ENCODE measurements at regions not wholly inside any gene's neighbourhood (a gene's known extent, or its start where the extent isn't known, plus 50 kb on each side); places are given as distances from the start of the nearest gene placed in this dataset.
"Not testable (repeated sequence)": the region's sequence is repeated elsewhere in the genome, so short reads cannot be mapped to it uniquely, and the experiment has no call there.

DNA sequence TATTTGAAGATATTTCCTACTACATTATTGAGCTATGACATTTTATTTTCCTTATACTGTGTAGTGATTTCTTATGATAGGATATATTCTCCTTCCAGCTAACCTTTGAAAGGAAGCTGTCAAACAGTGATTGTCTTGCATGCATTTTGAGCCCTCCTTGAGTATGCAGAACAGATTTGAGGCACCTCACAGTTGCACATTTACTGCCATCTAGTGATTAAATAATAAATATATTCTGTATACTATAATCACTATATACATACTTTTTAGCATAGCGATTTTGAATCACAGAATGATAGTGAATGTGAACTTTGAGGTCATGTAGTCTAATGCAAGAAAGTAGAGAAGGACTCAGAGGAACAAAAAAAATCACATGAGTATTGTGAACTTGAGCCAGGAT, 268.4 kb upstream of the CDH19 start:
- H3K27ac ChIP-seq: no peak overlapping the region
- in situ Hi-C loops (cut with MboI; ENCODE audit: low sequenced_read_pairs in 4 of 4) (no loop called here), intact Hi-C loops (cut with DNase I; ENCODE audit: low total_unique reads) (no loop called here)
- TF ChIP-seq POLR2A (IDR thresholded peaks at IDR 0.05): no peak
- no peaks in the 10 kb centered on the region for H3K27me3 ChIP-seq
- no peak overlapping the region for H3K4me3 ChIP-seq
- no peaks in the 10 kb centered on the region for H3K4me1 ChIP-seq
- ATAC-seq: no peak
- DNase-seq: no peak
- H3K9me3 ChIP-seq: no peaks in the 10 kb centered on the region
- H3K36me3 ChIP-seq: no peaks in the 10 kb centered on the region

DNA sequence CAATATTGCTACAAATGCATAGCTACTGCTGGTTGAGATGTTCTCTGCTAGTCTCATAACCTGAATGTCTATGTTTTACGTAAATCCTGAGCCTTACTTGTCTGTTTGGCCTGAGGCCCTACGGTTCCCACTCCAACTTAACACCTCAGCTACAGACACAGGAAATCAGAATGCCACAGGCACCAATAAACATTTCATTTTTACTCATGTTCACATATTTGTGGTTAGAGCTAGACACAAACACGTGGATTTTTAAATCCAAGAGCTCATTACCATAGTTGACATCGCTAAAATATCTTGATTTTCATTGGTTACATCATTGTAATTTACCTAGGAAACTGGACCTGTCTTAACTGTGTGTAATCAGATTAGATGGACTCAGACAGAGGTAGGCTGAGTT, 263.8 kb upstream of the CDH19 start:
- H3K4me1 ChIP-seq: no peaks in the 10 kb centered on the region
- intact Hi-C loops (cut with DNase I; ENCODE audit: low total_unique reads): no loop called here
- no peak overlapping the region for H3K27ac ChIP-seq
- TF ChIP-seq, protein P1, sequence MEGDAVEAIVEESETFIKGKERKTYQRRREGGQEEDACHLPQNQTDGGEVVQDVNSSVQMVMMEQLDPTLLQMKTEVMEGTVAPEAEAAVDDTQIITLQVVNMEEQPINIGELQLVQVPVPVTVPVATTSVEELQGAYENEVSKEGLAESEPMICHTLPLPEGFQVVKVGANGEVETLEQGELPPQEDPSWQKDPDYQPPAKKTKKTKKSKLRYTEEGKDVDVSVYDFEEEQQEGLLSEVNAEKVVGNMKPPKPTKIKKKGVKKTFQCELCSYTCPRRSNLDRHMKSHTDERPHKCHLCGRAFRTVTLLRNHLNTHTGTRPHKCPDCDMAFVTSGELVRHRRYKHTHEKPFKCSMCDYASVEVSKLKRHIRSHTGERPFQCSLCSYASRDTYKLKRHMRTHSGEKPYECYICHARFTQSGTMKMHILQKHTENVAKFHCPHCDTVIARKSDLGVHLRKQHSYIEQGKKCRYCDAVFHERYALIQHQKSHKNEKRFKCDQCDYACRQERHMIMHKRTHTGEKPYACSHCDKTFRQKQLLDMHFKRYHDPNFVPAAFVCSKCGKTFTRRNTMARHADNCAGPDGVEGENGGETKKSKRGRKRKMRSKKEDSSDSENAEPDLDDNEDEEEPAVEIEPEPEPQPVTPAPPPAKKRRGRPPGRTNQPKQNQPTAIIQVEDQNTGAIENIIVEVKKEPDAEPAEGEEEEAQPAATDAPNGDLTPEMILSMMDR (IDR thresholded peaks at IDR 0.05 in 4 of 5, conservative IDR thresholded peaks at IDR 0.05 in 1 of 5): no peak
- ATAC-seq (no peak), DNase-seq (no peak)
- H3K9me3 ChIP-seq: no peaks in the 10 kb centered on the region
- in situ Hi-C loops (cut with MboI; ENCODE audit: low sequenced_read_pairs in 4 of 4): no loop called here
- no peaks in the 10 kb centered on the region for H3K36me3 ChIP-seq
- H3K4me3 ChIP-seq: no peak overlapping the region
- H3K27me3 ChIP-seq: no peaks in the 10 kb centered on the region

DNA sequence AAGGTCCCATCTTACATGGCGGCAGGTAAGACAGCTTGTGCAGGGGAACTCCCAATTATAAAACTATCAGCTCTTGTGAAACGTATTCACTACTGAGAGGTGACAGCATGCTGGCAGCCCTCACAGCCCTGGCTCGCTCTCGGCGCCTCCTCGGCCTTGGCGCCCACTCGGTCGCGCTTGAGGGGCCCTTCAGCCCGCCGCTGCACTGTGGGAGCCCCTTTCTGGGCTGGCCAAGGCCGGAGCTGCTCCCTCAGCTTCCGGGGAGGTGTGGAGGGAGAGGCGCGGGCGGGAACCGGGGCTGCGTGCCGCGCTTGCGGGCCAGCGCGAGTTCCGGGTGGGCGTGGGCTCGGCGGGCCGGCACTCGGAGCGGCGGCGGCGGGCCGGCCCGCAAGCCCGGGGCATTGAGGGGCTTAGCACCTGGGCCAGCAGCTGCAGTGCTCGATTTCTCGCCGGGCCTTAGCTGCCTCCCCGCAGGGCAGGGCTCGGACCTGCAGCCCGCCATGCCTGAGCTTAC, 262.6 kb upstream of the CDH19 start:
- H3K27me3 ChIP-seq; H3K36me3 ChIP-seq; in situ Hi-C loops (cut with MboI; ENCODE audit: low sequenced_read_pairs in 4 of 4); H3K4me1 ChIP-seq; ATAC-seq; H3K27ac ChIP-seq; intact Hi-C loops (cut with DNase I; ENCODE audit: low total_unique reads); H3K9me3 ChIP-seq; DNase-seq; H3K4me3 ChIP-seq: not testable (repeated sequence)

DNA sequence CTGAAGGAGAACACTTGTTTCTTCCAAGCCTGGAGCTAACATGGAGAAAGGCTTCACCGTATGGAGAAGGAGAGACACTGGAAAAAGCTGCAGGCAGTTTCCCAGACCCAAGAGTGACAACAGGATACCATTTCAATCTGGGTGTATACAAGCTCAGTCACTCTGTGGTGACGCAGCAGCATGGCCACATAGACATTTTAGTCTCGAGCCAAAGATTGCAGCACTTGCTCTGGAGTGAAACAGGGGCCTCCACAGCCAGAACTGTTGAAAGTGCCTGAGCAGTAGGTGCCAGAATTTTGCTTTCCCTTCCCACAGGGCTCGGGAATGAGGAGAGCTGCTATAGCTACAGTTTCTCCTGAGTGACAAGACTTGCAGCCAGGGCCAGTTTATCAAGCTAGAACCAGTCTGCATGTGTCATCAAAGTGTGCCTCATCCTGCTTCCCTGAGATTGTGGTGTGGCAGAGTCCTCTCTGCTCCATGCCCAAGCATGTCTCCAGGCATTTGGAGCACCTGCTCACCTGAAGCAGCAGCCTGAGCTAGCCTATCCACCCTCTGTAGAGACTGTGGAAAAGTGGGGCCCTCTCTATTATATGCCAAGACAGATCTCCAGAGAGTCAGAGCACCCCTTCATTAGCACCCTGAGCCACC, 234.6 kb upstream of the CDH19 start:
- in situ Hi-C loops (cut with MboI; ENCODE audit: low sequenced_read_pairs in 4 of 4) (no loop called here), intact Hi-C loops (cut with DNase I; ENCODE audit: low total_unique reads) (no loop called here)
- Histone ChIP-seq H3K27ac (no peak overlapping the region), H3K9me3 (no peaks in the 10 kb centered on the region), H3K4me1 (no peaks in the 10 kb centered on the region), H3K36me3 (no peaks in the 10 kb centered on the region), H3K27me3 (no peaks in the 10 kb centered on the region), H3K4me3 (no peak overlapping the region)
- DNase-seq: no peak
- no peak for ATAC-seq
- TF ChIP-seq, protein P1 (IDR thresholded peaks at IDR 0.05 in 4 of 5, conservative IDR thresholded peaks at IDR 0.05 in 1 of 5): no peak
- TF ChIP-seq POLR2A (IDR thresholded peaks at IDR 0.05): no peak

DNA sequence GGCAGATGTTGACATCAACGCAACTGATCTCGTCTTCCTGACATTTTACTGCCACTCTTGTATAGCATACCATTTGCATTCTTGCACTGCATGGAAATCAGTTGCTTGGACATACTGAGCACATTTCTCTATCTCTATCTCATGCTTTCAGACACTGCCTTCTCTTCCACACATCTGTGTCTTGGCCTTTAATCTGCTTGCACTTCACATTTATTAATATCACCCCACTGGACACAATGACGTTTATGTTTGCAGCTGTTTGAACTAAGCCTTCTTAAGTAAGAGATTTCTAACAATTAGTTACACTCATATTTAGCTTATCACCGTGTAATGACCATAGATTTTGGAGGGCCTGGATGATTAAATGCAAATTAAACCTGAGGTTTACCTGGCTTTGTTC, 229.8 kb upstream of the CDH19 start:
- intact Hi-C loops (cut with DNase I; ENCODE audit: low total_unique reads) (no loop called here), in situ Hi-C loops (cut with MboI; ENCODE audit: low sequenced_read_pairs in 4 of 4) (no loop called here)
- Histone ChIP-seq H3K27ac (no peak overlapping the region), H3K4me3 (no peak overlapping the region), H3K27me3 (no peaks in the 10 kb centered on the region), H3K36me3 (no peaks in the 10 kb centered on the region), H3K4me1 (no peaks in the 10 kb centered on the region), H3K9me3 (no peaks in the 10 kb centered on the region)
- TF ChIP-seq, protein P1 (IDR thresholded peaks at IDR 0.05 in 4 of 5, conservative IDR thresholded peaks at IDR 0.05 in 1 of 5): no peak
- TF ChIP-seq POLR2A (IDR thresholded peaks at IDR 0.05): no peak
- ATAC-seq (no peak), DNase-seq (no peak)

DNA sequence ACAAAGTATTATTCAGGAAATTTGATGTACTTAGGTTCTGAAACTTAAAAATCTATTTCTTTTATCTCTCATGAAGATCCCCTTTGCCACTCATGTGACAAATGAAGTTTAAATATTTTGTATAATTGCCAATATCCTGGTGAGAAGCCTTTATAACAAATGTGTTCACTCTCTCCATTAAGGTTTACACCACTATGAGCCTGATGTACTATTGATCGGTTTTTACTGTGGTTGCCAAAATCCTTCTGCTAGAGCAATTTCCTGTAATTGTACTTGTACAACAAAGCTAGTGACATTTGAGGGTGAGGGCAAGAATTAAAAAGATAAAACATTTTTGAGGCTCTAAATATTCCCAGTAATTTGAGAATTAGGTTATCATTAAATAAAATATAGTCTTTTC, 222.3 kb upstream of the CDH19 start:
- no peak overlapping the region for H3K4me3 ChIP-seq
- H3K27ac ChIP-seq: no peak overlapping the region
- ATAC-seq (no peak), DNase-seq (no peak)
- peaks cover 0 to 5% (median 0%) of the 10 kb centered on the region in 3 donors for H3K9me3 ChIP-seq
- TF ChIP-seq, protein P1 (IDR thresholded peaks at IDR 0.05 in 4 of 5, conservative IDR thresholded peaks at IDR 0.05 in 1 of 5): no peak
- TF ChIP-seq POLR2A (IDR thresholded peaks at IDR 0.05): no peak
- no peaks in the 10 kb centered on the region for H3K4me1 ChIP-seq
- H3K36me3 ChIP-seq: no peaks in the 10 kb centered on the region
- no peaks in the 10 kb centered on the region for H3K27me3 ChIP-seq
- intact Hi-C loops (cut with DNase I; ENCODE audit: low total_unique reads) (no loop called here), in situ Hi-C loops (cut with MboI; ENCODE audit: low sequenced_read_pairs in 4 of 4) (no loop called here)

Data from gastrocnemius medialis (tissue), 4 donors.